OCI-LY7 (cell line): ENCODE measurements at regions not wholly inside any gene's neighbourhood (a gene's known extent, or its start where the extent isn't known, plus 50 kb on each side); places are given as distances from the start of the nearest gene placed in this dataset.

Experiments
- BruUV-seq: library from RNA; stranded (reverse); fragments of 400-500 nt; replicated peaks from 2 replicates; lab custom pipeline; 2021; lab: Mats Ljungman, UMichigan
- CTCF ChIA-PET: fragments of 300-600 bp; sonication (Branson Sonifier 250); formaldehyde crosslinking; loops from one replicate; lab custom pipeline; 2022; ENCODE audit warnings: antibody characterized with exemption; ENCODE audit not compliant: unreplicated experiment; lab: Charles Lee
- POLR2A ChIA-PET: fragments of 300-600 bp; sonication (Branson Sonifier 250); formaldehyde crosslinking; loops from one replicate; lab custom pipeline; 2022; ENCODE audit warnings: antibody characterized with exemption; lab: Charles Lee
- DNase-seq: peaks from one replicate; pipeline ENCODE4 v3.0.0-alpha.2; 2015; ENCODE audit warnings: low spot score
- H2AFZ ChIP-seq: fragments of 200-600 bp; sonication (generic), shearing (Covaris generic); 2 replicates; pipeline ENCODE4 v1.6.1; 2014; ENCODE audit warnings: mild to moderate bottlenecking, antibody characterized with exemption, low read length, moderate library complexity
- H3K27ac ChIP-seq: fragments of 200-600 bp; sonication (generic); 2 replicates; pipeline ENCODE4 v1.5.1; 2014; ENCODE audit warnings: mixed run types, low read depth, mild to moderate bottlenecking, moderate library complexity, low read length, inconsistent platforms; ENCODE audit not compliant: poor library complexity, severe bottlenecking
- H3K36me3 ChIP-seq: fragments of 200-600 bp; sonication (generic); 2 replicates; pipeline ENCODE4 v1.6.1; 2014; ENCODE audit warnings: mild to moderate bottlenecking, antibody characterized with exemption, low read length, moderate library complexity, mixed read lengths; ENCODE audit not compliant: insufficient read depth
- H3K4me1 ChIP-seq: fragments of 200-600 bp; sonication (generic); 2 replicates; pipeline ENCODE4 v1.5.1; 2014; ENCODE audit warnings: mild to moderate bottlenecking, low read length; ENCODE audit not compliant: insufficient read depth, poor library complexity, severe bottlenecking
- H3K4me2 ChIP-seq: fragments of 200-600 bp; sonication (generic); 2 replicates; pipeline ENCODE4 v1.6.1; 2014; ENCODE audit warnings: mild to moderate bottlenecking, low read length
- H3K4me3 ChIP-seq: fragments of 200-600 bp; sonication (generic); 2 replicates; pipeline ENCODE4 v1.5.1; 2014; ENCODE audit warnings: mild to moderate bottlenecking, low read depth, low read length; ENCODE audit not compliant: poor library complexity, severe bottlenecking
- H3K79me2 ChIP-seq: fragments of 200-600 bp; sonication (generic); 2 replicates; pipeline ENCODE4 v1.6.1; 2016; ENCODE audit warnings: low read depth, mild to moderate bottlenecking, low read length, moderate library complexity, mixed read lengths; ENCODE audit not compliant: insufficient read depth
- H3K9me2 ChIP-seq: fragments of 200-600 bp; sonication (generic); 2 replicates; pipeline ENCODE4 v1.6.1; 2016; ENCODE audit warnings: mild to moderate bottlenecking, low read length, mixed read lengths; ENCODE audit not compliant: insufficient read depth
- H3K9me3 ChIP-seq: fragments of 200-600 bp; sonication (generic); 2 replicates; pipeline ENCODE4 v1.6.1; 2014; ENCODE audit warnings: mild to moderate bottlenecking, mixed run types, low read length, mixed read lengths
- H4K20me1 ChIP-seq: fragments of 200-600 bp; sonication (generic); 2 replicates; pipeline ENCODE4 v1.6.1; 2014; ENCODE audit warnings: mild to moderate bottlenecking, antibody characterized with exemption, low read length, moderate library complexity, mixed read lengths; ENCODE audit not compliant: insufficient read depth
- EZH2phosphoT487 ChIP-seq: fragments of 200-600 bp; sonication (generic); IDR thresholded peaks from 2 replicates; pipeline ENCODE4 v1.6.1; 2018; ENCODE audit warnings: low read depth, borderline replicate concordance, mild to moderate bottlenecking, mixed run types, antibody characterized with exemption, low read length, moderate library complexity, mixed read lengths
- intact Hi-C: fragments of 100-400 bp; cut with micrococcal nuclease; formaldehyde crosslinking; loops from one replicate; pipeline ENCODE4 v1.10.0; 2022; ENCODE audit not compliant: unreplicated experiment
- TF ChIP-seq, protein P1 (sequence below): fragments of 200-600 bp; sonication (generic); conservative IDR thresholded peaks from 2 replicates; pipeline ENCODE4 v1.5.1; 2014; ENCODE audit warnings: mild to moderate bottlenecking, antibody characterized with exemption, low read length, moderate library complexity, mixed read lengths

GRCh38 chr6:143562143-143562542 is 50.6 kb upstream of the FUCA2 start:
- TF ChIP-seq, protein P1, sequence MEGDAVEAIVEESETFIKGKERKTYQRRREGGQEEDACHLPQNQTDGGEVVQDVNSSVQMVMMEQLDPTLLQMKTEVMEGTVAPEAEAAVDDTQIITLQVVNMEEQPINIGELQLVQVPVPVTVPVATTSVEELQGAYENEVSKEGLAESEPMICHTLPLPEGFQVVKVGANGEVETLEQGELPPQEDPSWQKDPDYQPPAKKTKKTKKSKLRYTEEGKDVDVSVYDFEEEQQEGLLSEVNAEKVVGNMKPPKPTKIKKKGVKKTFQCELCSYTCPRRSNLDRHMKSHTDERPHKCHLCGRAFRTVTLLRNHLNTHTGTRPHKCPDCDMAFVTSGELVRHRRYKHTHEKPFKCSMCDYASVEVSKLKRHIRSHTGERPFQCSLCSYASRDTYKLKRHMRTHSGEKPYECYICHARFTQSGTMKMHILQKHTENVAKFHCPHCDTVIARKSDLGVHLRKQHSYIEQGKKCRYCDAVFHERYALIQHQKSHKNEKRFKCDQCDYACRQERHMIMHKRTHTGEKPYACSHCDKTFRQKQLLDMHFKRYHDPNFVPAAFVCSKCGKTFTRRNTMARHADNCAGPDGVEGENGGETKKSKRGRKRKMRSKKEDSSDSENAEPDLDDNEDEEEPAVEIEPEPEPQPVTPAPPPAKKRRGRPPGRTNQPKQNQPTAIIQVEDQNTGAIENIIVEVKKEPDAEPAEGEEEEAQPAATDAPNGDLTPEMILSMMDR: no peak
- no peak for TF ChIP-seq EZH2phosphoT487
- Histone ChIP-seq H3K4me1 (no peaks in the 10 kb centered on the region), H3K4me3 (no peak overlapping the region), H3K79me2 (no peaks in the 10 kb centered on the region), H3K9me3 (no peaks in the 10 kb centered on the region), H4K20me1 (no peaks in the 10 kb centered on the region), H2AFZ (no peak overlapping the region), H3K9me2 (no peaks in the 10 kb centered on the region), H3K36me3 (no peaks in the 10 kb centered on the region), H3K27ac (no peak overlapping the region), H3K4me2 (no peak overlapping the region)
- CTCF ChIA-PET: no interaction called here
- no TSS peak for BruUV-seq
- no peak for DNase-seq
- POLR2A ChIA-PET: no interaction called here
- intact Hi-C loops: no loop called here
